Ramos (cell line): ENCODE measurements at regions not wholly inside any gene's neighbourhood (a gene's known extent, or its start where the extent isn't known, plus 50 kb on each side); places are given as distances from the start of the nearest gene placed in this dataset.
"Not testable (repeated sequence)": the region's sequence is repeated elsewhere in the genome, so short reads cannot be mapped to it uniquely, and the experiment has no call there.

Experiments
- in situ Hi-C: fragments of 300-500 bp; cut with MboI; formaldehyde crosslinking; loops from one replicate; pipeline ENCODE4 v1.14.3; 2022; ENCODE audit warnings: low sequenced_read_pairs; ENCODE audit not compliant: unreplicated experiment

- in situ Hi-C loops = no loop called here
Observed at GRCh38 chr10:4294271-4294670, 509.3 kb upstream of the KLF6 start.

GRCh38 chr10:4291990-4292389 is 507.0 kb upstream of the KLF6 start:
- in situ Hi-C loops = no loop called here

GRCh38 chr10:4285121-4285520 is 500.1 kb upstream of the KLF6 start:
- in situ Hi-C loops = no loop called here

- in situ Hi-C loops = no loop called here
Observed at GRCh38 chr10:4283846-4284610, 499.0 kb upstream of the KLF6 start.

GRCh38 chr10:4282496-4282895 is 497.5 kb upstream of the KLF6 start:
- in situ Hi-C loops = no loop called here

GRCh38 chr10:4281190-4281825 is 496.3 kb upstream of the KLF6 start:
- in situ Hi-C loops = no loop called here

- in situ Hi-C loops = no loop called here
Observed at GRCh38 chr10:4280461-4281189, 495.6 kb upstream of the KLF6 start.

GRCh38 chr10:4279655-4280054 is 494.6 kb upstream of the KLF6 start:
- in situ Hi-C loops = no loop called here

- in situ Hi-C loops = no loop called here
Observed at GRCh38 chr10:4278186-4278585, 493.2 kb upstream of the KLF6 start.

GRCh38 chr10:4276151-4276550 is 491.1 kb upstream of the KLF6 start:
- in situ Hi-C loops = no loop called here

- in situ Hi-C loops = not testable (repeated sequence)
Observed at GRCh38 chr10:4274671-4275070, 489.7 kb upstream of the KLF6 start.

GRCh38 chr10:4271193-4271592 is 486.2 kb upstream of the KLF6 start:
- in situ Hi-C loops = no loop called here

- in situ Hi-C loops = no loop called here
Observed at GRCh38 chr10:4270116-4270515, 485.1 kb upstream of the KLF6 start.

- in situ Hi-C loops = not testable (repeated sequence)
Observed at GRCh38 chr10:4268490-4268889, 483.5 kb upstream of the KLF6 start.

- in situ Hi-C loops = no loop called here
Observed at GRCh38 chr10:4267086-4267773, 482.2 kb upstream of the KLF6 start.

- in situ Hi-C loops = no loop called here
Observed at GRCh38 chr10:4266416-4267085, 481.5 kb upstream of the KLF6 start.

GRCh38 chr10:4265964-4266363 is 481.0 kb upstream of the KLF6 start:
- in situ Hi-C loops = no loop called here

- in situ Hi-C loops = no loop called here
Observed at GRCh38 chr10:4264209-4264865, 479.3 kb upstream of the KLF6 start.

- in situ Hi-C loops = no loop called here
Observed at GRCh38 chr10:4263601-4263921, 478.6 kb upstream of the KLF6 start.
